ENCODE measurements at regions not wholly inside any gene's neighbourhood (a gene's known extent, or its start where the extent isn't known, plus 50 kb on each side); places are given as distances from the start of the nearest gene placed in this dataset.

DNA sequence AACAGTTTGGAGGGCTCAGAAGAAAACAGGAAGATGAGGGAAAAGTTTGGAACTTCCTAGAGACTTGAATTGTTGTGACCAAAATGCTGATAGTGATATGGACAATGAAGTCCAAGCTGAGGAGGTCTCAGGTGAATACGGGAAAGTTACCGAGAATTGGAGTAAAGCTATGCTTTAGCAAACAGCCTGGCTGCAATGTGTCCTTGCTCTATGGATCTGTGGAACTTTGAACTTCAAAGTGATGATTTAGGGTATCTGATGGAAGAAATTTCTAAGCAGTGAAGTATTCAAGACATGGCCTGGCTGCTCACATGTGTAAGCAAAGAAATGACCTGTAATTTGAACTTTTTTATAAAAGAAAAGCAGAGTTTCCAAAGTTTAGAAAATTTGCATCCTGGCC is 240.2 kb upstream of the KLF14 start:
- Histone ChIP-seq H3K9me3 (peaks cover 0 to 4% (median 0%) of the 10 kb centered on the region in 4 donors), H3K27me3 (no peaks in the 10 kb centered on the region), H3K36me3 (peaks cover 0 to 24% (median 0%) of the 10 kb centered on the region in 3 donors), H3K4me1 (peaks cover 0 to 59% (median 39%) of the 10 kb centered on the region in 4 donors), H3K27ac (peak overlapping the region in 1 of 4 donors; percentile 28), H3K4me3 (no peak overlapping the region)
- 93 to 94% methylated on average over 2 of the region's 2 CpGs for WGBS, 2 donors
- TF ChIP-seq POLR2A (IDR thresholded peaks at IDR 0.05), result no peak
- TF ChIP-seq EP300 (IDR thresholded peaks at IDR 0.05), result no peak
- TF ChIP-seq CTCF (IDR thresholded peaks at IDR 0.05), result no peak
- DNase-seq (ENCODE audit: low spot score in 2 of 2), result no peak

DNA sequence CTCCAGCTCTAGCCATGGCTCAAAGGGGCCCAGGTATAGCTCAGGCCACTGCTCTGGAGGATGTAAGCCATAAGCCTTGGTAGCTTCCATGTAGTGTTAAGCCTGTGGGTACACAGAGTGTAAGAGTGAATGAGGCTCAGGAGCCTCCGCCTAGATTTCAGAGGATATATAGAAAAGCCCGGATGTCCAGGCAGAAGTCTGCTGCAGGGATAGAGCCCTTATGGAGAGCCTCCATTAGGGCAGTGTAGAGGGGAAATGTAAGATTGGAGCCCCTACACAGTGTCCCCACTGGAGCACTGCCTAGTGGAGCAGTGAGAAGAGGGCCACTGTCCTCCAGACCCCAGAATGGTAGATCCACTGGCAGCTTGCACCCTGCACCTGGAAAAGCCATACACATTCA is 240.8 kb upstream of the KLF14 start:
- H3K4me1 ChIP-seq, result peaks cover 0 to 59% (median 42%) of the 10 kb centered on the region in 4 donors
- no peak for DNase-seq (ENCODE audit: low spot score in 2 of 2)
- H3K27ac ChIP-seq, result peak overlapping the region in 1 of 4 donors; percentile 25
- WGBS, 2 donors, result 96 to 100% methylated on average over 2 of the region's 2 CpGs
- no peak for TF ChIP-seq EP300 (IDR thresholded peaks at IDR 0.05)
- no peak for TF ChIP-seq POLR2A (IDR thresholded peaks at IDR 0.05)
- no peak for TF ChIP-seq CTCF (IDR thresholded peaks at IDR 0.05)
- H3K36me3 ChIP-seq, result peaks cover 0 to 27% (median 0%) of the 10 kb centered on the region in 3 donors
- H3K27me3 ChIP-seq, result no peaks in the 10 kb centered on the region
- peaks cover 0 to 4% (median 0%) of the 10 kb centered on the region in 4 donors for H3K9me3 ChIP-seq
- H3K4me3 ChIP-seq, result no peak overlapping the region

DNA sequence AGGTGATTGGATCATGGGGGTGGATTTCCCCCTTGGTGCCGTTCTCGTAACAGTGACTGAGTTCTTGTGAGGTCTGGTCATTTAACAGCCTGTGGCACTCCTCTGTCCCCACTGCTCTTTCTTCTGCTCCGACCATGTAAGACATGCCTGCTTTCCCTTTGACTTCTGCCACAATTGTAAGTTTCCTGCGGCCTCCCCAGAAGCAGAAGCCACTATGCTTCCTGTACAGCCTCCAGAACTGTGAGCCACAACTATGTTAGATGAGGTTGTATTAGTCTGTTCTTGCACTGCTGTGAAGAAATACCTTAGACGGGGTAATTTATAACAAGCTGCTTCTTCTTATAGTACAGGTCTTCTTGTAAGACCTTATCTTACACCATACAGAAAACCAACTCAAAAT is 241.7 kb upstream of the KLF14 start:
- H3K9me3 ChIP-seq, result peaks cover 0 to 4% (median 0%) of the 10 kb centered on the region in 4 donors
- no peak overlapping the region for H3K4me3 ChIP-seq
- TF ChIP-seq CTCF (IDR thresholded peaks at IDR 0.05) (no peak), EP300 (IDR thresholded peaks at IDR 0.05) (no peak), POLR2A (IDR thresholded peaks at IDR 0.05) (no peak)
- WGBS, 2 donors, result 90 to 93% methylated on average over 5 of the region's 5 CpGs
- H3K4me1 ChIP-seq, result peaks cover 0 to 53% (median 33%) of the 10 kb centered on the region in 4 donors
- H3K27ac ChIP-seq, result no peak overlapping the region
- DNase-seq (ENCODE audit: low spot score in 2 of 2), result no peak
- H3K27me3 ChIP-seq, result no peaks in the 10 kb centered on the region
- H3K36me3 ChIP-seq, result peaks cover 0 to 30% (median 0%) of the 10 kb centered on the region in 3 donors

DNA sequence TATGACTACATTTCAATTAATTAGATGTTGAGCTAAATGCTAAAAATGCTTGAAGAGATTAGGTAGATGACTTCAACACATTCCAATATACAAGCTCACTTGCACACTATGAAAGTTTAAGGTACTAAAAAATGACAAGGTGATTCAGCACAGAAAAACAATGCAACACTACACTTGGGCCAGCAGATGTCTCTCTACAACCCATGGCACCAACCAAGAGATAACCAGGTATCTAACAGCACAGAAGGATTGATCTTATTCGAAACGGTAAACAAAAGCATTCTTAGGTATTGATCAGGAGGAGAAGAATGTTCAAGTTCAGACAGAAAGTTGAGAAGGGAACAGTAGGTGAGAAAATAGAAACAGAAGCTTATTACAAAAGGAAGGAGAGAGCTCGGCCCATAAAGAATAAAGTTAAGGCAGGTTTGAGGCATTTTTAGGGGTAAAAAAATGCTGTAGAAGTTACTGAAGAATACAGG is 248.2 kb upstream of the KLF14 start:
- H3K4me1 ChIP-seq, result peaks cover 0 to 82% (median 37%) of the 10 kb centered on the region in 4 donors
- H3K27ac ChIP-seq, result peak overlapping the region in 2 of 4 donors; percentile 18 to 62
- no peaks in the 10 kb centered on the region for H3K9me3 ChIP-seq
- H3K27me3 ChIP-seq, result no peaks in the 10 kb centered on the region
- 40 to 46% methylated on average over 3 of the region's 3 CpGs for WGBS, 2 donors
- H3K36me3 ChIP-seq, result peaks cover 0 to 24% (median 0%) of the 10 kb centered on the region in 3 donors
- DNase-seq (ENCODE audit: low spot score in 2 of 2), result no peak
- TF ChIP-seq CTCF (IDR thresholded peaks at IDR 0.05) (peak; percentile 41 to 60 (median 47)), EP300 (IDR thresholded peaks at IDR 0.05) (no peak)
- H3K4me3 ChIP-seq, result no peak overlapping the region

GRCh38 chr7:130982651-130983050 is 248.6 kb upstream of the KLF14 start:
- Histone ChIP-seq H3K9me3 (no peaks in the 10 kb centered on the region), H3K4me3 (no peak overlapping the region), H3K27me3 (no peaks in the 10 kb centered on the region), H3K36me3 (peaks cover 0 to 21% (median 0%) of the 10 kb centered on the region in 3 donors), H3K4me1 (peaks cover 0 to 87% (median 42%) of the 10 kb centered on the region in 4 donors), H3K27ac (peak overlapping the region in 2 of 4 donors; percentile 18 to 62)
- TF ChIP-seq EP300 (IDR thresholded peaks at IDR 0.05) (no peak), POLR2A (IDR thresholded peaks at IDR 0.05) (no peak), CTCF (IDR thresholded peaks at IDR 0.05) (no peak)
- WGBS, 2 donors, result 73% methylated on average over 3 of the region's 3 CpGs
- DNase-seq (ENCODE audit: low spot score in 2 of 2), result no peak

Measured in tibial nerve (tissue), 4 donors.